ENCODE measurements at regions not wholly inside any gene's neighbourhood (a gene's known extent, or its start where the extent isn't known, plus 50 kb on each side); places are given as distances from the start of the nearest gene placed in this dataset.

GRCh38 chr9:107819772-107820565 lies 330.4 kb upstream of the KLF4 start:
- TF ChIP-seq EZH2 (IDR thresholded peaks at IDR 0.05; ENCODE audit: borderline replicate concordance, low read length), result no peak
- TF ChIP-seq, protein P1, sequence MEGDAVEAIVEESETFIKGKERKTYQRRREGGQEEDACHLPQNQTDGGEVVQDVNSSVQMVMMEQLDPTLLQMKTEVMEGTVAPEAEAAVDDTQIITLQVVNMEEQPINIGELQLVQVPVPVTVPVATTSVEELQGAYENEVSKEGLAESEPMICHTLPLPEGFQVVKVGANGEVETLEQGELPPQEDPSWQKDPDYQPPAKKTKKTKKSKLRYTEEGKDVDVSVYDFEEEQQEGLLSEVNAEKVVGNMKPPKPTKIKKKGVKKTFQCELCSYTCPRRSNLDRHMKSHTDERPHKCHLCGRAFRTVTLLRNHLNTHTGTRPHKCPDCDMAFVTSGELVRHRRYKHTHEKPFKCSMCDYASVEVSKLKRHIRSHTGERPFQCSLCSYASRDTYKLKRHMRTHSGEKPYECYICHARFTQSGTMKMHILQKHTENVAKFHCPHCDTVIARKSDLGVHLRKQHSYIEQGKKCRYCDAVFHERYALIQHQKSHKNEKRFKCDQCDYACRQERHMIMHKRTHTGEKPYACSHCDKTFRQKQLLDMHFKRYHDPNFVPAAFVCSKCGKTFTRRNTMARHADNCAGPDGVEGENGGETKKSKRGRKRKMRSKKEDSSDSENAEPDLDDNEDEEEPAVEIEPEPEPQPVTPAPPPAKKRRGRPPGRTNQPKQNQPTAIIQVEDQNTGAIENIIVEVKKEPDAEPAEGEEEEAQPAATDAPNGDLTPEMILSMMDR (IDR thresholded peaks at IDR 0.05; ENCODE audit: low read length), result no peak

Measured in OCI-LY1 (cell line).